ENCODE measurements at regions not wholly inside any gene's neighbourhood (a gene's known extent, or its start where the extent isn't known, plus 50 kb on each side); places are given as distances from the start of the nearest gene placed in this dataset.
A peak's percentile ranks its signal among the peaks of the same experiment; 100 is the strongest.

- DNase-seq, result no peak
- no peak for TF ChIP-seq POLR2A (IDR thresholded peaks at IDR 0.05; ENCODE audit: low read length)
- no peak for TF ChIP-seq GATA1 (IDR thresholded peaks at IDR 0.05; ENCODE audit: low read depth, low read length)
Observed at GRCh38 chr4:146998157-146998556, 52.5 kb upstream of the TTC29 start.

GRCh38 chr4:147003956-147004809, 58.5 kb upstream of the TTC29 start:
- no peak for DNase-seq
- TF ChIP-seq GATA1 (IDR thresholded peaks at IDR 0.05; ENCODE audit: low read depth, low read length) (no peak), POLR2A (IDR thresholded peaks at IDR 0.05; ENCODE audit: low read length) (no peak)

GRCh38 chr4:147006229-147006628, 60.6 kb upstream of the TTC29 start:
- no peak for TF ChIP-seq GATA1 (IDR thresholded peaks at IDR 0.05; ENCODE audit: low read depth, low read length)
- no peak for DNase-seq

- TF ChIP-seq POLR2A (IDR thresholded peaks at IDR 0.05; ENCODE audit: low read length), result no peak
- no peak for TF ChIP-seq GATA1 (IDR thresholded peaks at IDR 0.05; ENCODE audit: low read depth, low read length)
- no peak for DNase-seq
Observed at GRCh38 chr4:147009875-147010274, 64.2 kb upstream of the TTC29 start.

- DNase-seq, result no peak
- TF ChIP-seq GATA1 (IDR thresholded peaks at IDR 0.05; ENCODE audit: low read depth, low read length) (no peak), POLR2A (IDR thresholded peaks at IDR 0.05; ENCODE audit: low read length) (no peak)
Observed at GRCh38 chr4:147011411-147011810, 65.7 kb upstream of the TTC29 start.

- no peak for TF ChIP-seq POLR2A (IDR thresholded peaks at IDR 0.05; ENCODE audit: low read length)
- TF ChIP-seq GATA1 (IDR thresholded peaks at IDR 0.05; ENCODE audit: low read depth, low read length), result no peak
- no peak for DNase-seq
Observed at GRCh38 chr4:147012059-147012707, 66.5 kb upstream of the TTC29 start.

GRCh38 chr4:147014946-147015345, 69.3 kb upstream of the TTC29 start:
- DNase-seq, result no peak
- TF ChIP-seq GATA1 (IDR thresholded peaks at IDR 0.05; ENCODE audit: low read depth, low read length) (no peak), POLR2A (IDR thresholded peaks at IDR 0.05; ENCODE audit: low read length) (no peak)

- no peak for DNase-seq
- TF ChIP-seq GATA1 (IDR thresholded peaks at IDR 0.05; ENCODE audit: low read depth, low read length) (no peak), POLR2A (IDR thresholded peaks at IDR 0.05; ENCODE audit: low read length) (no peak)
Observed at GRCh38 chr4:147015491-147015890, 69.8 kb upstream of the TTC29 start.

GRCh38 chr4:147017081-147017480, 71.4 kb upstream of the TTC29 start:
- no peak for DNase-seq
- no peak for TF ChIP-seq GATA1 (IDR thresholded peaks at IDR 0.05; ENCODE audit: low read depth, low read length)
- no peak for TF ChIP-seq POLR2A (IDR thresholded peaks at IDR 0.05; ENCODE audit: low read length)

- TF ChIP-seq POLR2A (IDR thresholded peaks at IDR 0.05; ENCODE audit: low read length), result no peak
- no peak for TF ChIP-seq GATA1 (IDR thresholded peaks at IDR 0.05; ENCODE audit: low read depth, low read length)
- peak; percentile 37 to 63 for DNase-seq
Observed at GRCh38 chr4:147019091-147019490, 73.4 kb upstream of the TTC29 start.

GRCh38 chr4:147020456-147020855, 74.8 kb upstream of the TTC29 start:
- DNase-seq, result no peak

GRCh38 chr4:147025042-147025441, 79.4 kb upstream of the TTC29 start:
- DNase-seq, result no peak
- no peak for TF ChIP-seq POLR2A (IDR thresholded peaks at IDR 0.05; ENCODE audit: low read length)
- no peak for TF ChIP-seq GATA1 (IDR thresholded peaks at IDR 0.05; ENCODE audit: low read depth, low read length)

More at GRCh38 chr4:147020456-147020855, 74.8 kb upstream of the TTC29 start:
- TF ChIP-seq POLR2A (IDR thresholded peaks at IDR 0.05; ENCODE audit: low read length), result no peak
- TF ChIP-seq GATA1 (IDR thresholded peaks at IDR 0.05; ENCODE audit: low read depth, low read length), result no peak

GRCh38 chr4:147029296-147029695, 83.6 kb upstream of the TTC29 start:
- no peak for DNase-seq
- TF ChIP-seq POLR2A (IDR thresholded peaks at IDR 0.05; ENCODE audit: low read length) (no peak), GATA1 (IDR thresholded peaks at IDR 0.05; ENCODE audit: low read depth, low read length) (no peak)

GRCh38 chr4:147034372-147034771, 88.7 kb upstream of the TTC29 start:
- DNase-seq, result no peak
- TF ChIP-seq GATA1 (IDR thresholded peaks at IDR 0.05; ENCODE audit: low read depth, low read length) (no peak), POLR2A (IDR thresholded peaks at IDR 0.05; ENCODE audit: low read length) (no peak)

GRCh38 chr4:147037069-147037468, 91.4 kb upstream of the TTC29 start:
- no peak for DNase-seq
- TF ChIP-seq POLR2A (IDR thresholded peaks at IDR 0.05; ENCODE audit: low read length) (no peak), GATA1 (IDR thresholded peaks at IDR 0.05; ENCODE audit: low read depth, low read length) (no peak)

All from erythroblast (primary cell).